Liver (tissue), 3 donors: ENCODE measurements at regions not wholly inside any gene's neighbourhood (a gene's known extent, or its start where the extent isn't known, plus 50 kb on each side); places are given as distances from the start of the nearest gene placed in this dataset.

Experiments
- ATF3 ChIP-seq: IDR thresholded peaks from 2 replicates; pipeline ENCODE4 v1.6.1; 2016; ENCODE audit warnings: antibody characterized with exemption
- CTCF ChIP-seq: fragments of 150-350 bp; IDR thresholded peaks from 2 replicates; pipeline ENCODE4 v1.5.1; 2017; ENCODE audit warnings: improper control_type of control experiment, low read depth, low read length; ENCODE audit not compliant: missing input control
- FOXA1 ChIP-seq: IDR thresholded peaks from 2 replicates; pipeline ENCODE4 v1.6.1; 2016; ENCODE audit warnings: antibody characterized with exemption
- GABPA ChIP-seq, 2 donors: IDR thresholded peaks in 1 of 2; conservative IDR thresholded peaks in 1 of 2; 2 replicates each; pipeline ENCODE4 v1.6.1; 2016; ENCODE audit warnings: antibody characterized with exemption in 2 of 2, mild to moderate bottlenecking in 1 of 2, moderate library complexity in 1 of 2
- HNF4A ChIP-seq, 2 donors: conservative IDR thresholded peaks; 2 replicates each; pipeline ENCODE4 v1.6.1; 2016; ENCODE audit warnings: antibody characterized with exemption in 2 of 2, mild to moderate bottlenecking in 2 of 2
- JUND ChIP-seq, 2 donors: IDR thresholded peaks; 2 replicates each; pipeline ENCODE4 v1.6.1; 2016; ENCODE audit warnings: antibody characterized with exemption in 2 of 2
- MAX ChIP-seq: IDR thresholded peaks from 2 replicates; pipeline ENCODE4 v1.6.1; 2016; ENCODE audit warnings: antibody characterized with exemption
- RAD21 ChIP-seq, 2 donors: IDR thresholded peaks; 2 replicates each; pipeline ENCODE4 v1.6.1; 2016; ENCODE audit warnings: antibody characterized with exemption in 2 of 2, mild to moderate bottlenecking in 2 of 2
- REST ChIP-seq: IDR thresholded peaks from 2 replicates; pipeline ENCODE4 v1.6.1; 2016; ENCODE audit warnings: antibody characterized with exemption, mild to moderate bottlenecking
- RXRA ChIP-seq, 2 donors: IDR thresholded peaks; 2 replicates each; pipeline ENCODE4 v1.6.1; 2017 to 2018; ENCODE audit warnings: antibody characterized with exemption in 2 of 2, mild to moderate bottlenecking in 1 of 2
- SP1 ChIP-seq: IDR thresholded peaks from 2 replicates; pipeline ENCODE4 v1.6.1; 2018; ENCODE audit warnings: antibody characterized with exemption, mild to moderate bottlenecking
- TAF1 ChIP-seq: conservative IDR thresholded peaks from 2 replicates; pipeline ENCODE4 v1.6.1; 2016; ENCODE audit warnings: antibody characterized with exemption, mild to moderate bottlenecking
- YY1 ChIP-seq: IDR thresholded peaks from 2 replicates; pipeline ENCODE4 v1.6.1; 2016; ENCODE audit warnings: antibody characterized with exemption, mild to moderate bottlenecking
- ZBTB33 ChIP-seq: IDR thresholded peaks from 2 replicates; pipeline ENCODE4 v1.6.1; 2016; ENCODE audit warnings: antibody characterized with exemption
- donor health status: healthy.
- donor health status: healthy.

- TF ChIP-seq CTCF: no peak
- no peak for TF ChIP-seq HNF4A (conservative IDR thresholded peaks at IDR 0.05)
- TF ChIP-seq MAX: no peak
- no peak for TF ChIP-seq GABPA (IDR thresholded peaks at IDR 0.05 in 1 of 2, conservative IDR thresholded peaks at IDR 0.05 in 1 of 2)
- no peak for TF ChIP-seq REST
- TF ChIP-seq YY1: no peak
- TF ChIP-seq TAF1: no peak
- TF ChIP-seq RAD21 (IDR thresholded peaks at IDR 0.05): no peak
- TF ChIP-seq JUND (IDR thresholded peaks at IDR 0.05): no peak
- no peak for TF ChIP-seq FOXA1
- TF ChIP-seq ZBTB33: no peak
- TF ChIP-seq RXRA (IDR thresholded peaks at IDR 0.05): no peak
- no peak for TF ChIP-seq ATF3
- no peak for TF ChIP-seq SP1
Measured at GRCh38 chr1:13890766-13891165, 190.8 kb downstream of the PRDM2 start.
